ENCODE measurements at regions not wholly inside any gene's neighbourhood (a gene's known extent, or its start where the extent isn't known, plus 50 kb on each side); places are given as distances from the start of the nearest gene placed in this dataset.

- no peak overlapping the region for H3K4me3 ChIP-seq (ENCODE audit: low read length)
- no peak overlapping the region for H2AFZ ChIP-seq (ENCODE audit: low read depth, low read length)
- H3K36me3 ChIP-seq (ENCODE audit: insufficient read depth, low read length), result no peaks in the 10 kb centered on the region
- no peaks in the 10 kb centered on the region for H3K9me3 ChIP-seq (ENCODE audit: low read length)
- H3K27me3 ChIP-seq (ENCODE audit: insufficient read depth, low read length), result no peaks in the 10 kb centered on the region
- H3K4me1 ChIP-seq (ENCODE audit: insufficient read depth, low read length), result no peaks in the 10 kb centered on the region
Observed at GRCh38 chr5:162209005-162209605, 141.5 kb downstream of the GABRG2 start.

- Histone ChIP-seq H3K4me3 (ENCODE audit: low read length) (no peak overlapping the region), H2AFZ (ENCODE audit: low read depth, low read length) (no peak overlapping the region), H3K27me3 (ENCODE audit: insufficient read depth, low read length) (no peaks in the 10 kb centered on the region), H3K36me3 (ENCODE audit: insufficient read depth, low read length) (no peaks in the 10 kb centered on the region), H3K4me1 (ENCODE audit: insufficient read depth, low read length) (no peaks in the 10 kb centered on the region), H3K9me3 (ENCODE audit: low read length) (no peaks in the 10 kb centered on the region)
Observed at GRCh38 chr5:162214551-162214950, 147.0 kb downstream of the GABRG2 start.

GRCh38 chr5:162217037-162217436 is 149.5 kb downstream of the GABRG2 start:
- no peaks in the 10 kb centered on the region for H3K36me3 ChIP-seq (ENCODE audit: insufficient read depth, low read length)
- no peak overlapping the region for H2AFZ ChIP-seq (ENCODE audit: low read depth, low read length)
- no peaks in the 10 kb centered on the region for H3K27me3 ChIP-seq (ENCODE audit: insufficient read depth, low read length)
- H3K4me3 ChIP-seq (ENCODE audit: low read length), result no peak overlapping the region
- no peaks in the 10 kb centered on the region for H3K9me3 ChIP-seq (ENCODE audit: low read length)
- no peaks in the 10 kb centered on the region for H3K4me1 ChIP-seq (ENCODE audit: insufficient read depth, low read length)

GRCh38 chr5:162221910-162222309 is 154.3 kb downstream of the GABRG2 start:
- H3K4me3 ChIP-seq (ENCODE audit: low read length), result no peak overlapping the region
- no peaks in the 10 kb centered on the region for H3K9me3 ChIP-seq (ENCODE audit: low read length)
- H3K27me3 ChIP-seq (ENCODE audit: insufficient read depth, low read length), result no peaks in the 10 kb centered on the region
- H2AFZ ChIP-seq (ENCODE audit: low read depth, low read length), result no peak overlapping the region
- H3K36me3 ChIP-seq (ENCODE audit: insufficient read depth, low read length), result no peaks in the 10 kb centered on the region
- H3K4me1 ChIP-seq (ENCODE audit: insufficient read depth, low read length), result no peaks in the 10 kb centered on the region

- H3K4me1 ChIP-seq (ENCODE audit: insufficient read depth, low read length), result no peaks in the 10 kb centered on the region
- no peaks in the 10 kb centered on the region for H3K27me3 ChIP-seq (ENCODE audit: insufficient read depth, low read length)
- H3K9me3 ChIP-seq (ENCODE audit: low read length), result no peaks in the 10 kb centered on the region
- H3K36me3 ChIP-seq (ENCODE audit: insufficient read depth, low read length), result no peaks in the 10 kb centered on the region
- H2AFZ ChIP-seq (ENCODE audit: low read depth, low read length), result no peak overlapping the region
- no peak overlapping the region for H3K4me3 ChIP-seq (ENCODE audit: low read length)
Observed at GRCh38 chr5:162227075-162227474, 159.5 kb downstream of the GABRG2 start.

- Histone ChIP-seq H3K36me3 (ENCODE audit: insufficient read depth, low read length) (no peaks in the 10 kb centered on the region), H3K9me3 (ENCODE audit: low read length) (no peaks in the 10 kb centered on the region), H3K27me3 (ENCODE audit: insufficient read depth, low read length) (no peaks in the 10 kb centered on the region), H3K4me1 (ENCODE audit: insufficient read depth, low read length) (no peaks in the 10 kb centered on the region), H2AFZ (ENCODE audit: low read depth, low read length) (no peak overlapping the region), H3K4me3 (ENCODE audit: low read length) (no peak overlapping the region)
Observed at GRCh38 chr5:162230348-162230747, 162.8 kb downstream of the GABRG2 start.

GRCh38 chr5:162231522-162231921 is 163.9 kb downstream of the GABRG2 start:
- no peaks in the 10 kb centered on the region for H3K27me3 ChIP-seq (ENCODE audit: insufficient read depth, low read length)
- no peaks in the 10 kb centered on the region for H3K36me3 ChIP-seq (ENCODE audit: insufficient read depth, low read length)
- H2AFZ ChIP-seq (ENCODE audit: low read depth, low read length), result no peak overlapping the region
- H3K4me1 ChIP-seq (ENCODE audit: insufficient read depth, low read length), result no peaks in the 10 kb centered on the region
- H3K9me3 ChIP-seq (ENCODE audit: low read length), result no peaks in the 10 kb centered on the region
- H3K4me3 ChIP-seq (ENCODE audit: low read length), result no peak overlapping the region

GRCh38 chr5:162240734-162241133 is 173.2 kb downstream of the GABRG2 start:
- no peaks in the 10 kb centered on the region for H3K9me3 ChIP-seq (ENCODE audit: low read length)
- H3K27me3 ChIP-seq (ENCODE audit: insufficient read depth, low read length), result no peaks in the 10 kb centered on the region
- no peak overlapping the region for H2AFZ ChIP-seq (ENCODE audit: low read depth, low read length)
- no peak overlapping the region for H3K4me3 ChIP-seq (ENCODE audit: low read length)
- H3K4me1 ChIP-seq (ENCODE audit: insufficient read depth, low read length), result peaks cover 19% of the 10 kb centered on the region
- no peaks in the 10 kb centered on the region for H3K36me3 ChIP-seq (ENCODE audit: insufficient read depth, low read length)

- Histone ChIP-seq H3K27me3 (ENCODE audit: insufficient read depth, low read length) (no peaks in the 10 kb centered on the region), H3K4me1 (ENCODE audit: insufficient read depth, low read length) (peaks cover 19% of the 10 kb centered on the region), H3K36me3 (ENCODE audit: insufficient read depth, low read length) (no peaks in the 10 kb centered on the region), H3K9me3 (ENCODE audit: low read length) (no peaks in the 10 kb centered on the region), H3K4me3 (ENCODE audit: low read length) (no peak overlapping the region), H2AFZ (ENCODE audit: low read depth, low read length) (peak overlapping the region; percentile 51)
Observed at GRCh38 chr5:162242416-162242815, 174.8 kb downstream of the GABRG2 start.

GRCh38 chr5:162243651-162244050 is 176.1 kb downstream of the GABRG2 start:
- no peaks in the 10 kb centered on the region for H3K36me3 ChIP-seq (ENCODE audit: insufficient read depth, low read length)
- peaks cover 19% of the 10 kb centered on the region for H3K4me1 ChIP-seq (ENCODE audit: insufficient read depth, low read length)
- no peaks in the 10 kb centered on the region for H3K9me3 ChIP-seq (ENCODE audit: low read length)
- H3K27me3 ChIP-seq (ENCODE audit: insufficient read depth, low read length), result no peaks in the 10 kb centered on the region
- no peak overlapping the region for H3K4me3 ChIP-seq (ENCODE audit: low read length)
- no peak overlapping the region for H2AFZ ChIP-seq (ENCODE audit: low read depth, low read length)

- H3K4me3 ChIP-seq (ENCODE audit: low read length), result no peak overlapping the region
- H3K9me3 ChIP-seq (ENCODE audit: low read length), result no peaks in the 10 kb centered on the region
- peaks cover 7% of the 10 kb centered on the region for H3K4me1 ChIP-seq (ENCODE audit: insufficient read depth, low read length)
- no peaks in the 10 kb centered on the region for H3K36me3 ChIP-seq (ENCODE audit: insufficient read depth, low read length)
- H3K27me3 ChIP-seq (ENCODE audit: insufficient read depth, low read length), result no peaks in the 10 kb centered on the region
- H2AFZ ChIP-seq (ENCODE audit: low read depth, low read length), result no peak overlapping the region
Observed at GRCh38 chr5:162248107-162248713, 180.6 kb downstream of the GABRG2 start.

- no peaks in the 10 kb centered on the region for H3K27me3 ChIP-seq (ENCODE audit: insufficient read depth, low read length)
Observed at GRCh38 chr5:162256711-162257110, 189.1 kb downstream of the GABRG2 start.

GRCh38 chr5:162268694-162269481 is 201.3 kb downstream of the GABRG2 start:
- H3K27me3 ChIP-seq (ENCODE audit: insufficient read depth, low read length), result no peaks in the 10 kb centered on the region
- no peak overlapping the region for H2AFZ ChIP-seq (ENCODE audit: low read depth, low read length)
- no peaks in the 10 kb centered on the region for H3K9me3 ChIP-seq (ENCODE audit: low read length)
- H3K36me3 ChIP-seq (ENCODE audit: insufficient read depth, low read length), result no peaks in the 10 kb centered on the region
- no peak overlapping the region for H3K4me3 ChIP-seq (ENCODE audit: low read length)
- H3K4me1 ChIP-seq (ENCODE audit: insufficient read depth, low read length), result no peaks in the 10 kb centered on the region

More at GRCh38 chr5:162256711-162257110, 189.1 kb downstream of the GABRG2 start:
- Histone ChIP-seq H3K36me3 (ENCODE audit: insufficient read depth, low read length) (no peaks in the 10 kb centered on the region), H3K9me3 (ENCODE audit: low read length) (no peaks in the 10 kb centered on the region), H3K4me3 (ENCODE audit: low read length) (no peak overlapping the region), H2AFZ (ENCODE audit: low read depth, low read length) (no peak overlapping the region), H3K4me1 (ENCODE audit: insufficient read depth, low read length) (no peaks in the 10 kb centered on the region)

All from neuron (in vitro differentiated cells).